HG03196 (cell line): ENCODE measurements at regions not wholly inside any gene's neighbourhood (a gene's known extent, or its start where the extent isn't known, plus 50 kb on each side); places are given as distances from the start of the nearest gene placed in this dataset.

Source experiments
- ATAC-seq: cut with Tn5 transposase; IDR thresholded peaks from one replicate; pipeline ENCODE4 v1.9.1; 2021; ENCODE audit not compliant: unreplicated experiment

DNA sequence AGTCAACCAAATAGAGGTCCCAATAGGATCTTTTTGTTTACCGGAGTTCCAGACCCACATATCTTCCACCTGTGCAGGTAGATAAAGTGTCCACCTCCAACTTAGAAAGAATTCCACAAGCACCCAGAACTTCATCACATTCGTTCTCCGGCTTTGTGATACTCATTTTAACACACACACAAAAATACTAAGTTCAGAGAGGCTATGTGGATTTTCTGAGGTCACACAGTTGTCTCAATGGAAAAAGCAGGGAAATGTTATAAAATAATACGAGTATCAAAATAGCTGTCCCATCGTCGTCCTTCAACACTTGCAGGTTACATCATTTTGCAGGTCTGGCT is 137.5 kb downstream of the TMCO5A start:
- no peak for ATAC-seq

DNA sequence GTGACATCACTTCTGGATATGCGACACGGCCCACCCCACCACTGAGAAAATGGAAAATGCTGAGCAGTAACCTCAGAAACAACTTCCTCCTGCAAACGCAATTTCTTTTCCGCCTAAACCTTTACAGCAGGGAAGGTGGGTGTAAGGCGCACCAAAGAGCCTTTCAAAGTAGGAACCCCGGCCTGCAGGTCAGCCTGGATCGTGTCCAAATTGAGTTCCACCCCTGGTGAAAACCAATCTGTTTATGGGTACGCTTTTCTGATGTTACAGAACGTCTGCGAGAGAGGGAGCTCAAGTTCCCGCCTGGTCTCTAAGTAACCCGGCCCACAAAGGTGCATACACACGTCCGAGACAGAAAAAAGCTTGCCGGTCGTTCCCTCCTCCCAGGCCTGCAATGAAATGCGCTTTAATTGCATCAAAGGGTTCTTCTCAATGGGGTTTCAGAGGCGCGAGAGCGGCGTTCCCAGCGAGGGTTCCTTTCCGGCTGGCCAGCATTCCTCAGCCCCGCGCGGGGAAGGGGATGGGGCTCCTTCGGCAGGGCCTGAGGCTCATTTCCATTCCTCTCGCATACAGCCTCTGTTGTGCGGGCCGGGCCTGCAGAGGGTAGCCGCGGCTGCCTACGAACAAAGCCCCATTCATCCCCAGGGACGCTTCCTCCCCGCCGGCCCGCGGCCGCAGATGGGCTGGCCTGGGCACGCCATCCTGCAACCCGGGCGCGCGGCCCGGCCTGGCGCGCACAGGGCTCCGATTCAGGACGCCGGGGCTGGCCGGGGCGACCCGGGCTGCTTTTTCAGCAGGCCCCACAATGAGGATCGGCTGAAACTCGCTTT is 138.1 kb downstream of the TMCO5A start:
- peak; percentile 50 for ATAC-seq

- ATAC-seq = no peak
Measured at GRCh38 chr15:38073178-38073946, 138.9 kb downstream of the TMCO5A start.

DNA sequence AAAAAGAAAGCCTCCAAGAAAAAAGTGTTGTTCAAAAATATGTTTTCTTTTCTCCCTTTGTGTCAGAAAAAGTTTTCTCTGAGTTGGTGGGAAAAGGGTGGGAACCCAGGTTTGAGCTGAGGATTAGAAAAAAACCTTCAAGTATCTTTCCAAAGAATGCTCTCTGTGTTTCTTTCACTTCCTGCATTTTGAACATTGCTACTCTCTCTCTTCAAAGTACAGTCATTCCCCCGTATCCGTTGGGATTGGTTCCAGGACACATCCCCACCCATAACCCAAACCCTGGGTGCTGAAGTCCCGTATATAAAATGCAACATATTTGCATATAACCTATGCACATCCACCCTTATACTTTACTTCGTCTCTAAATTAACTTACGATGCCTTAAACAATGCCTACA is 139.6 kb downstream of the TMCO5A start:
- no peak for ATAC-seq

DNA sequence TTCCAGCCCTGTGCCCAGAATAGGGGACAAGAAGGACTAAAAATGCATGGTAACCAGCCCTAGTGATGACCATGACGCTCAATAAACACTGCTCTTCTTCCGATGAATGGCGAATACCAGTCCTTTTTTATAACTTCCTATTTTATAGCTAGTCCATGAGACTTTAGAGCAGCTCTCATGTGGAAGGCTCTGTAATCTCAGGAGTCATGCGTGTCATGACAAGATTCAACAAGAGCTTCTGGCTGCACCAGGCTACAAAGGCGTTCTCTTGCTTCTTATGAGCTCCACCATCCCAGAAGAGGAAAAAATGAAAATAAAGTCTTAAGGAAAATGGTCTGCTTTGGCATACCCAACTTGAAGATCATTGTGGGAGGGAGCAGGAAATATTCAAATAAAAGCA is 141.0 kb downstream of the TMCO5A start:
- no peak for ATAC-seq

DNA sequence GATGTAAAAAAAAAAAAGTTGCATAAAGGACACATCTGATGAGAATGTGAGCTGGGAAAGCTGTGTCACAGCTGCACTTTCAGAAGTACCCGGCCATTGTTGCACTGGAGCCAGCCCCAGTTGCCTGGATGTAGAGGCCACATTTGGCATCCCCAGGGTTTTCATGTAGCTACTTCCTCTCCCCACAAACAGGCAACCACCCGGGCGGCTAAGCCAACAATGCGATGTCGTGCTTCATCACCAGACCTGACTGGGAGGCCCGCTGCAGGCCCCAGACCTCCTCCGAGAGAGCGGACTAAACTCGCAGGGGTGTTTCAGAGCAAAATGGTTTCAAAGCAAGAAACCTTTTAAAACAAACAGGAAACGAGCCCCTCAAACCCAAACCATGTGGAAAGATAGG is 142.3 kb downstream of the TMCO5A start:
- ATAC-seq = no peak

GRCh38 chr15:38079236-38079635 is 144.8 kb downstream of the TMCO5A start:
- ATAC-seq = no peak

DNA sequence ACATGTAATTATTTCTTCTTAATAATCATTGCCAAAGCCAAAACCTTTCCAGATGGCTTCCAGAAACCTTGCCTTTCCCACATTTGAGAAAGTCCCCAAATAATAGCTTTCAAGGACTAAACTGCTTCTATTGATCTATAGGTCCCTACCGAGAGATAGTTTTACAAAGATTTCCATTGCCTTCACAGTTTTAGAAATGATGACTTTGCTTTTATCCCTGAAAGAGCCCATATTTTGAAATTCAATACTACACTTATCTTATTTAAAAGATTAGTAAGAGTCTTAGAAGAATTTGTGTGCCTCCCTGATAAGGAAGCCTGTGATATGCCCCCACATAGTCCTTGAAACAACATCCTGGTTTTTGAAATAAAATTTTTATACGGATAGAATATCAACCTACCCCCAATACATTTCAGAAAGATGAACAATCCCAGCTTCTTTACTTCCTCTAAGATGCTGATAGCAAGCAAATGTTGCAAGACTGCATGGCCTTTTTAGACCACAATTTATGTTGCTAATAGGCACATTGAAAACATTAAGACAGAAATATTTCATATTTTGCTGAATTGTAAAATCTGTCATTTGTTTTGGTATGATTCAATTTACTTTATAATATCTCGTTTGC is 146.3 kb downstream of the TMCO5A start:
- no peak for ATAC-seq

- peak; percentile 77 for ATAC-seq
Measured at GRCh38 chr15:38084289-38084688, 149.8 kb downstream of the TMCO5A start.

GRCh38 chr15:38085114-38085513 is 150.7 kb downstream of the TMCO5A start:
- ATAC-seq = peak; percentile 77

DNA sequence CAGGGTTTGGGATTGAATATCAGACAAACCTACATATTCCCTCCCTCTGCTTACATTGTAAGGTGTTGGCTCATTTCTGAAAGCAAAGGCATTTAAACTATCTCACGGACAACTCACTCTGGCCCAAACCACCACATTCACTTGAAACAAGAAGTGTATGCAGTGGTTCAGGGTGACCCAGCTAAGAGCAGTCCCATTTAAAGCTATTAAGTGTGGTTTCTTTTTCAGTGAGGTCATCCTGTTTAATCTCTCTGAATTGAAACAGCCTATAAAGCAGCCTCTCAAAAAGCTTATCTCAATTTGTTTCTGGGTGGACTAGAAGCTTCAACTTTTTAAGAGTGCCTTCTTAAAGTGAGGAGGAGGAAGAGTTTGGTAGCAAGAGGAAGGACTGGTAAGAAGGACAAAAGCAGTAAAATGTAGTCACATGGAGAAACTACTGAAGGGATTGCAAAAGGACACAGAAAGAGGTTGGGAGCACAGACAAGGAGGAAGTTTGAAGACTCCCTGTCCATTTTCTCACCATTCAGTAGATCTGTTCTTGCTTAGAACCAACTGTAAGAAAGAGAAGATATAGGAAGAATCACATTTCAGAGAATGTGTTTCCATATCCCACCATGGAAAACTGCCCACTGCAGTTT is 151.6 kb downstream of the TMCO5A start:
- ATAC-seq = peak; percentile 51

DNA sequence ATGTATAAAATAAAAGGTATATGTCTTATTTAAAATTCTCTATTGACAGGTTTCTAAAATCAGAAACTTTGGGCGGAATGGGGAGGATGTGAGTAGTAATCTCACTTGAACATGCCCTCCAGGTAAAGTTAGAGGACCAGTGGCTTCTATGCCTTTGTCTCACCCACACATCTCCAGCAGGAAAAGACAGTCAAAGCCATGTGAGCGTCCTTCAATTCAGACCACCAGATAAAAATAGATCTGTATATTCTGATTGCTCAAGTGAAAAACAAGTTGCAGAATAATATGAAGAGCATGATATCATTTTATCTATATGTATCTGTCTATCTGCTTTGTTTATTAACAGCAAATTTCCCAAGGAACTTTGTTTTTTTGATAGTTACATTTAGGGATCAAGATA is 152.2 kb downstream of the TMCO5A start:
- ATAC-seq = no peak

DNA sequence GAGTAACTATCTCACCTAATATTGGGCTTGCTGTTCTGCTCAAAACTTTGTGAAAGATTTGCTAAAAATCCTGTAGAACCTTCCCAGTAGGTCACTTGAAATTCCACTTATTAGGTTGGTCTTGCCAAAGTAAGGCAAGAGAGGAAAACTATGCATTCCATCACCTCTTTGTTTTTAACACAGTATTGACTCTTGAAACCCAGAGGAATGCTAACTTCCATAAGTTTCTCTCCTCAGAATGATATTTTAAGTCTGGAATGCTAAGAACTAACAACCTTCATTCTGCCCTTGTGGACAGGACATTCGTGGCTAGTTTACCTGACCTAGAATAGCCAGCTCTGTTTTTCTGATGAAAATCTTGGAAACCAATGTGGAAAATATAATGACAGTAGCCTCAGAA is 154.5 kb downstream of the TMCO5A start:
- ATAC-seq = no peak

DNA sequence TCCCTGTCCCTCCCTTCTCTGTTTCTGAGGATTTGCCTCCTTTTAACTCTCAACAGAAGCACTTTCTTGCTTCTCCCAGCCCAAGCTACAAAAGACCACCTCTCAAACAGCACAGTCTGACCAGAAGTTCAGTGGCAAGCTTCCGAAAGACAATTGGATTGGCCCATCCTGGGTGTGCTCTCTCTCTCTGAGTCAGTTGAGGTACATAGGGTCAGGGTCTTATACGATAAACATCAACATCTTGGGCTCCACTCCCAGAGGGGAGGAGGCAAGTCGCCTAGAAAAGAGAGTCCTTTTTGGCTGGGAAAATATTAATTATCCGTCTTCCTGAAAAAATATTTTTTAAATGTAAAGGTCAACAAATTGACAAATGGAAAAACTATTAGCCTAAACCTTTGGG is 155.8 kb downstream of the TMCO5A start:
- no peak for ATAC-seq

DNA sequence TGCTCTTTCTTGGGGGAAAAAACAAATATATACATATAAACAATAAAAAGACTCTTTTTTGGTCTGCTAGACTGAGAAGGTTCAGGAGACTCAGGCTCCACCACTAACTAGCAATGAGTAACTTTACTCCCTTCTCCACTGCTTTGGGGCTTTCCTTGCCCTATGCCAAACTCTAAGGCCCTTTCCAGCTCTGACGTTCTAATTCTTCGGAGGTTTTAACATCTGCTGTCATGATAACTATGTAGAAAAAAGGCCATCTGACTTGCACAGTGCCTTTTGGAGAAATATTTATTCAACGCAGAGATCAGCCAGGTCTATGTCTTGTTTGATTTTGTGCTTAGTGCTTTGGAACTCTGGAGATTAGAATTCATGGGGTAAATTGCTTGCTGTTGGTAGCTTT is 156.2 kb downstream of the TMCO5A start:
- ATAC-seq = no peak

GRCh38 chr15:38091078-38091645 is 156.7 kb downstream of the TMCO5A start:
- ATAC-seq = no peak

DNA sequence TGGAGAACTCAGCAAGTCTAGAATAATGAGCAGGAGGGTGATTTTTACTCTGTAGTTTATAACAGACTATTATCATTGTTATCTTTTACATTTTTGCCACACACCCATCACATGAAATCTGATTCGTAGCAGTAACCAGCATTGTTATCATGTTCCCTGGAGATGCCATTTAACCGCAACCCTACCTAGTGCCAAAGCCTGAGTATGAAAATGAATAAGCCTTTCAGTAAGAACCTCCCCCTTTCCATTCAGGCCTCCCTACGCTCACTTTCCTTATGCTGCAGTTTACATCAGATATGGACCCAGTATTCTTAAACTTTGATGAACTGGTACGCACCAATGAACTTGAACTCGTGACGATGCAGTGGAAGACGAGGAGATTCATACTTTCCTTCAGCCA is 158.7 kb upstream of the SPRED1 start:
- no peak for ATAC-seq

GRCh38 chr15:38102972-38103371 is 149.7 kb upstream of the SPRED1 start:
- ATAC-seq = no peak

DNA sequence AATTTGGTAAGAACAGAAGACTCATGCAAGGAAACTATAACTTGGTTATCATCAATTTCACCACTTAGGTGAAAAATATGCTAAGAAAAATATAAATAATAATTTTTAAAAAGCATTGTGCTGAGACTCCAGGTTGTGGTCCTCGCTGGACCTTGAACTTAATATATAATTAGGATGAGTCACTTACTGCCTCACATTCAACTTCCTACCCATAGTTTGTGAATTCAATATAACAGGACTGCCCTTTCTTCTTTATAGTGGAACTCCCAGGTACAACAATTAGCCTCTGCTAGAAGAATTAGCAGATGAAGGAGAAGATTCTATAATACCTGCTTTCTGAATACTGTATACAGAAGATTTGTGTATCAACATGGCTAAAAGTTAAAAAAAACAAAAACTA is 149.1 kb upstream of the SPRED1 start:
- no peak for ATAC-seq

- no peak for ATAC-seq
Measured at GRCh38 chr15:38111070-38111469, 141.6 kb upstream of the SPRED1 start.

- no peak for ATAC-seq
Measured at GRCh38 chr15:38112406-38112805, 140.2 kb upstream of the SPRED1 start.
